ENCODE measurements at regions not wholly inside any gene's neighbourhood (a gene's known extent, or its start where the extent isn't known, plus 50 kb on each side); places are given as distances from the start of the nearest gene placed in this dataset.

DNA sequence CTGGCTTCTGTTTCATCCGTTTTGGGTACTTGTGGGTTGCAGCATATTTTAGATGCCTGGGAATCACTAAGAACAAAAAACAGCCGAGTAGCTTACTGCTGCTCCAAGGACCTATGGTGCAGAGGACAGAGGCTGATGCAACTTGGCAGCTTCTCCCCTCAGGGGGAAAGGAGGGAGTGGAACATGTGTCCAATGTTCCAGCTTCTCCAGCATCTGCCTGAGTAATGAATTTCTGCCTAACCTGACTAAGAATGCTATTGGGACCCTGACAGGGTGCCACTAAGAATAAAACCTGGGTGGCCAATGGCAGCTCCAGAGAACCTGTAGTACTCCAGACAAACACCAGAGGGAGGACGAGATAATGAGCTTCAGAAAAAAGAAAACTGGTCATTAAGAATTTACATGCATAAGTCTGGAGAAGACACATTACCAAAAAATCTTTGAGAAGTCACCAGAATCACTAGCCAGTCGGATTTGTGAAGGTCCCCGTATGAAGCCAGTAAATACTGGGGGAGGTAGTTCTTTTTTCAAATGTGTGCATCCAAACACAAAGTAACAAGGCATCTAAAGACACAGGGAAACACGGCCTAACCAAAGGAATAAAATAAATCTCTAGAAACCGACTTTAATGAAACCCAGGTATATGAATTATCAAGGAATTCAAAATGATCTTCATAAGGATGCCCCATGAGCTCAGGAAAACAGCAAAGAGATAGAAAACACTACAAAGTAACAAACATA lies 293.5 kb downstream of the HINT1 start:
- H3K27ac ChIP-seq (ENCODE audit: extremely low read depth, low read depth, low read length), result no peak overlapping the region
- no TSS peak for BruUV-seq (replicated peaks)
- H4K20me1 ChIP-seq (replicated peaks; ENCODE audit: control insufficient read depth, insufficient read depth, low read length), result no peaks in the 10 kb centered on the region
- ATAC-seq (peak; percentile 81), FAIRE-seq (peak; percentile 57), DNase-seq (ENCODE audit: extremely low read depth in 1 of 4, low spot score in 3 of 4) (peak; percentile 46 to 52 (median 48))
- in situ Hi-C loops (cut with MboI) (no loop called here), intact Hi-C loops (cut with micrococcal nuclease) (loop anchor here (1.0 to 2.0 kb wide), 2 partner anchors 41 to 239 kb away; no protein-coding TSS in a partner anchor)
- H3K4me3 ChIP-seq, result no peak overlapping the region
- no peaks in the 10 kb centered on the region for H3K36me3 ChIP-seq (ENCODE audit: control insufficient read depth, insufficient read depth, low read length)
- H3K79me2 ChIP-seq (ENCODE audit: control insufficient read depth, insufficient read depth, low read length), result no peaks in the 10 kb centered on the region
- CTCF ChIA-PET (ENCODE audit: low intra/inter-chr PET ratio), result interaction anchor here (0.7 to 1.4 kb wide), 2 partner anchors 125 to 239 kb away, joined by 3 read pairs; no protein-coding TSS in a partner anchor
- no peaks in the 10 kb centered on the region for H3K4me1 ChIP-seq (replicated peaks in 1 of 2; ENCODE audit: control insufficient read depth in 2 of 2, insufficient read depth in 2 of 2, low read length in 2 of 2)
- H3K27me3 ChIP-seq (ENCODE audit: control insufficient read depth in 2 of 2, insufficient read depth in 2 of 2, low read length in 2 of 2), result no peaks in the 10 kb centered on the region
- no peak overlapping the region for H3K9ac ChIP-seq (ENCODE audit: insufficient read depth in 1 of 2, low read depth in 2 of 2, low read length in 2 of 2)
- POLR2A ChIA-PET, result interaction anchor here (1.0 kb wide), 1 partner anchor 23 kb away, joined by 5 read pairs; no protein-coding TSS in a partner anchor
- TF ChIP-seq, protein P1, sequence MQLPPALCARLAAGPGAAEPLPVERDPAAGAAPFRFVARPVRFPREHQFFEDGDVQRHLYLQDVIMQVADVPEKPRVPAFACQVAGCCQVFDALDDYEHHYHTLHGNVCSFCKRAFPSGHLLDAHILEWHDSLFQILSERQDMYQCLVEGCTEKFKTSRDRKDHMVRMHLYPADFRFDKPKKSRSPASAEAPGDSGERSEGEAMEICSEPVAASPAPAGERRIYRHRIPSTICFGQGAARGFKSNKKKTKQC (CRISPR knock-in tag; IDR thresholded peaks at IDR 0.05), result no peak
- peak; percentile 53 to 76 for TF ChIP-seq RAD21 (CRISPR knock-in tag; conservative IDR thresholded peaks at IDR 0.05 in 1 of 2, IDR thresholded peaks at IDR 0.05 in 1 of 2)
- TF ChIP-seq, protein P2, sequence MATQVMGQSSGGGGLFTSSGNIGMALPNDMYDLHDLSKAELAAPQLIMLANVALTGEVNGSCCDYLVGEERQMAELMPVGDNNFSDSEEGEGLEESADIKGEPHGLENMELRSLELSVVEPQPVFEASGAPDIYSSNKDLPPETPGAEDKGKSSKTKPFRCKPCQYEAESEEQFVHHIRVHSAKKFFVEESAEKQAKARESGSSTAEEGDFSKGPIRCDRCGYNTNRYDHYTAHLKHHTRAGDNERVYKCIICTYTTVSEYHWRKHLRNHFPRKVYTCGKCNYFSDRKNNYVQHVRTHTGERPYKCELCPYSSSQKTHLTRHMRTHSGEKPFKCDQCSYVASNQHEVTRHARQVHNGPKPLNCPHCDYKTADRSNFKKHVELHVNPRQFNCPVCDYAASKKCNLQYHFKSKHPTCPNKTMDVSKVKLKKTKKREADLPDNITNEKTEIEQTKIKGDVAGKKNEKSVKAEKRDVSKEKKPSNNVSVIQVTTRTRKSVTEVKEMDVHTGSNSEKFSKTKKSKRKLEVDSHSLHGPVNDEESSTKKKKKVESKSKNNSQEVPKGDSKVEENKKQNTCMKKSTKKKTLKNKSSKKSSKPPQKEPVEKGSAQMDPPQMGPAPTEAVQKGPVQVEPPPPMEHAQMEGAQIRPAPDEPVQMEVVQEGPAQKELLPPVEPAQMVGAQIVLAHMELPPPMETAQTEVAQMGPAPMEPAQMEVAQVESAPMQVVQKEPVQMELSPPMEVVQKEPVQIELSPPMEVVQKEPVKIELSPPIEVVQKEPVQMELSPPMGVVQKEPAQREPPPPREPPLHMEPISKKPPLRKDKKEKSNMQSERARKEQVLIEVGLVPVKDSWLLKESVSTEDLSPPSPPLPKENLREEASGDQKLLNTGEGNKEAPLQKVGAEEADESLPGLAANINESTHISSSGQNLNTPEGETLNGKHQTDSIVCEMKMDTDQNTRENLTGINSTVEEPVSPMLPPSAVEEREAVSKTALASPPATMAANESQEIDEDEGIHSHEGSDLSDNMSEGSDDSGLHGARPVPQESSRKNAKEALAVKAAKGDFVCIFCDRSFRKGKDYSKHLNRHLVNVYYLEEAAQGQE (IDR thresholded peaks at IDR 0.05; ENCODE audit: borderline replicate concordance), result peak; percentile 59; the same call in 1 of the 2 replicates
- TF ChIP-seq, protein P2 (CRISPR knock-in tag; IDR thresholded peaks at IDR 0.05; ENCODE audit: low read depth), result no peak
- TF ChIP-seq SMC3 (conservative IDR thresholded peaks at IDR 0.05; ENCODE audit: insufficient read depth, low read depth, low read length), result peak; percentile 66
- TF ChIP-seq, protein P3, sequence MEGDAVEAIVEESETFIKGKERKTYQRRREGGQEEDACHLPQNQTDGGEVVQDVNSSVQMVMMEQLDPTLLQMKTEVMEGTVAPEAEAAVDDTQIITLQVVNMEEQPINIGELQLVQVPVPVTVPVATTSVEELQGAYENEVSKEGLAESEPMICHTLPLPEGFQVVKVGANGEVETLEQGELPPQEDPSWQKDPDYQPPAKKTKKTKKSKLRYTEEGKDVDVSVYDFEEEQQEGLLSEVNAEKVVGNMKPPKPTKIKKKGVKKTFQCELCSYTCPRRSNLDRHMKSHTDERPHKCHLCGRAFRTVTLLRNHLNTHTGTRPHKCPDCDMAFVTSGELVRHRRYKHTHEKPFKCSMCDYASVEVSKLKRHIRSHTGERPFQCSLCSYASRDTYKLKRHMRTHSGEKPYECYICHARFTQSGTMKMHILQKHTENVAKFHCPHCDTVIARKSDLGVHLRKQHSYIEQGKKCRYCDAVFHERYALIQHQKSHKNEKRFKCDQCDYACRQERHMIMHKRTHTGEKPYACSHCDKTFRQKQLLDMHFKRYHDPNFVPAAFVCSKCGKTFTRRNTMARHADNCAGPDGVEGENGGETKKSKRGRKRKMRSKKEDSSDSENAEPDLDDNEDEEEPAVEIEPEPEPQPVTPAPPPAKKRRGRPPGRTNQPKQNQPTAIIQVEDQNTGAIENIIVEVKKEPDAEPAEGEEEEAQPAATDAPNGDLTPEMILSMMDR (IDR thresholded peaks at IDR 0.05 in 2 of 3, conservative IDR thresholded peaks at IDR 0.05 in 1 of 3; ENCODE audit: insufficient read depth in 2 of 3, low read depth in 1 of 3, low read length in 3 of 3), result peak; percentile 50 to 71 (median 66)
- no peaks in the 10 kb centered on the region for H3K9me3 ChIP-seq (replicated peaks; ENCODE audit: control insufficient read depth, insufficient read depth, low read depth, low read length)
- H3K9me1 ChIP-seq (ENCODE audit: control insufficient read depth, insufficient read depth, low read length), result no peaks in the 10 kb centered on the region
- H2AFZ ChIP-seq (ENCODE audit: low read depth, low read length), result no peak overlapping the region
- no peak overlapping the region for H3K4me2 ChIP-seq (ENCODE audit: insufficient read depth, low read length)
- WGBS (ENCODE audit: insufficient coverage, low coverage, missing lambda C conversion rate), result 0% methylated on average over 6 of the region's 7 CpGs
